GM10248 (cell line): ENCODE measurements at regions not wholly inside any gene's neighbourhood (a gene's known extent, or its start where the extent isn't known, plus 50 kb on each side); places are given as distances from the start of the nearest gene placed in this dataset.

Experiments used
- CTCF ChIA-PET: fragments of 300-600 bp; sonication (Branson Sonifier 250); formaldehyde crosslinking; extraction: SDS; loops from one replicate; lab custom pipeline; 2021; ENCODE audit warnings: antibody characterized with exemption; lab: Yijun Ruan, JAX
- POLR2A ChIA-PET: fragments of 350-650 bp; sonication (Branson Sonifier 250); formaldehyde crosslinking; extraction: SDS; loops from one replicate; lab custom pipeline; 2020; ENCODE audit warnings: antibody characterized with exemption; lab: Yijun Ruan, JAX
- DNase-seq: peaks from one replicate; pipeline ENCODE4 v3.0.0; 2012; ENCODE audit errors: extremely low spot score
- CTCF ChIP-seq: IDR thresholded peaks from 2 replicates; pipeline ENCODE4 v1.5.1; 2012; ENCODE audit warnings: mild to moderate bottlenecking, low read depth; ENCODE audit errors: extremely low read depth, missing control alignments, control extremely low read depth

GRCh38 chr5:153224651-153225050 is 265.8 kb upstream of the GRIA1 start:
- POLR2A ChIA-PET: no interaction called here
- no peak for DNase-seq
- no peak for TF ChIP-seq CTCF
- CTCF ChIA-PET: interaction anchor here (1.3 to 1.6 kb wide), 2 partner anchors 10 to 54 kb away, joined by 4 read pairs; no protein-coding TSS in a partner anchor

GRCh38 chr5:153233933-153234332 is 256.5 kb upstream of the GRIA1 start:
- CTCF ChIA-PET: no interaction called here
- DNase-seq: no peak
- no peak for TF ChIP-seq CTCF
- POLR2A ChIA-PET: no interaction called here

GRCh38 chr5:153236319-153236718 is 254.2 kb upstream of the GRIA1 start:
- ChIA-PET POLR2A (no interaction called here), CTCF (interaction anchor here (0.8 kb wide), 1 partner anchor 13 kb away, joined by 3 read pairs; no protein-coding TSS in a partner anchor)
- no peak for DNase-seq
- no peak for TF ChIP-seq CTCF

- DNase-seq: peak; percentile 20
- CTCF ChIA-PET: interaction anchor here (1.0 kb wide), 1 partner anchor 22 kb away, joined by 3 read pairs; no protein-coding TSS in a partner anchor
Measured at GRCh38 chr5:153237671-153238332, 252.7 kb upstream of the GRIA1 start.

GRCh38 chr5:153257381-153257780 is 233.1 kb upstream of the GRIA1 start:
- ChIA-PET POLR2A (no interaction called here), CTCF (interaction anchor here (1.5 kb wide), 1 partner anchor 12 kb away, joined by 5 read pairs; no protein-coding TSS in a partner anchor)
- DNase-seq: no peak
- TF ChIP-seq CTCF: no peak

More at GRCh38 chr5:153237671-153238332, 252.7 kb upstream of the GRIA1 start:
- POLR2A ChIA-PET: no interaction called here
- no peak for TF ChIP-seq CTCF

GRCh38 chr5:153258469-153258868 is 232.0 kb upstream of the GRIA1 start:
- no peak for TF ChIP-seq CTCF
- ChIA-PET POLR2A (no interaction called here), CTCF (interaction anchor here (3.2 kb wide), 1 partner anchor 11 kb away, joined by 9 read pairs; no protein-coding TSS in a partner anchor)
- no peak for DNase-seq
